Esophagus muscularis mucosa (tissue), 4 donors: ENCODE measurements at regions not wholly inside any gene's neighbourhood (a gene's known extent, or its start where the extent isn't known, plus 50 kb on each side); places are given as distances from the start of the nearest gene placed in this dataset.

ENCODE experiments used
- EP300 ChIP-seq: sonication (generic); formaldehyde crosslinking; IDR thresholded peaks from one replicate; pipeline ENCODE4 v1.6.1; 2017; ENCODE audit warnings: antibody characterized with exemption
- POLR2A ChIP-seq: fragments of 450-650 bp; IDR thresholded peaks from one replicate; pipeline ENCODE4 v1.6.1; 2017; ENCODE audit warnings: antibody characterized with exemption, moderate library complexity, mild to moderate bottlenecking, low read depth
- POLR2AphosphoS5 ChIP-seq, 2 donors: sonication (generic); formaldehyde crosslinking; IDR thresholded peaks; one replicate each; pipeline ENCODE4 v1.6.1; 2017; ENCODE audit warnings: antibody characterized with exemption in 2 of 2
- TF ChIP-seq, protein P1 (sequence below), 3 experiments: fragments of 200-600 bp in 2 of 3; fragments of 450-650 bp in 1 of 3; sonication (generic) in 2 of 3; IDR thresholded peaks; one replicate each; pipeline ENCODE4 v1.5.1; 2017 to 2019; ENCODE audit warnings: antibody characterized with exemption in 3 of 3, mild to moderate bottlenecking in 2 of 3, moderate library complexity in 1 of 3

DNA sequence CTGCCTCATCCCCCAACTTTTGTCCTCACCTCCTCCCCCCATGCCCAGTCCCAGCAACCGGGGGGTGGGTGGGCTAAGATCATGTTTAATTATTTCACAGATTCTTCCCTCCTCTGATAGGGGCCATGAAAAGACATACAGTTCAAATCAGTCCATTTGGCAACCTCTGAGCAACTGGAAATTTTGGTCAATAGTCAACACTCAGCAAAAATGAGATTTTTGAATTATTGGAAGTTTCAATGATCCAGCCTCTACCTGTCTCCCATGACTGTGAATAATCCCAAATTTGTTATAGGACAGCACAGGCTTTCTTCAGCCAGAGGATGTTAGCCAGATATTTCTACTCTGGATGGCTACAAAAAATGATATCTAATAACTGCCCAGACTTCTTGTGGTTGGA is 549.9 kb downstream of the TNS1 start:
- TF ChIP-seq, protein P1, sequence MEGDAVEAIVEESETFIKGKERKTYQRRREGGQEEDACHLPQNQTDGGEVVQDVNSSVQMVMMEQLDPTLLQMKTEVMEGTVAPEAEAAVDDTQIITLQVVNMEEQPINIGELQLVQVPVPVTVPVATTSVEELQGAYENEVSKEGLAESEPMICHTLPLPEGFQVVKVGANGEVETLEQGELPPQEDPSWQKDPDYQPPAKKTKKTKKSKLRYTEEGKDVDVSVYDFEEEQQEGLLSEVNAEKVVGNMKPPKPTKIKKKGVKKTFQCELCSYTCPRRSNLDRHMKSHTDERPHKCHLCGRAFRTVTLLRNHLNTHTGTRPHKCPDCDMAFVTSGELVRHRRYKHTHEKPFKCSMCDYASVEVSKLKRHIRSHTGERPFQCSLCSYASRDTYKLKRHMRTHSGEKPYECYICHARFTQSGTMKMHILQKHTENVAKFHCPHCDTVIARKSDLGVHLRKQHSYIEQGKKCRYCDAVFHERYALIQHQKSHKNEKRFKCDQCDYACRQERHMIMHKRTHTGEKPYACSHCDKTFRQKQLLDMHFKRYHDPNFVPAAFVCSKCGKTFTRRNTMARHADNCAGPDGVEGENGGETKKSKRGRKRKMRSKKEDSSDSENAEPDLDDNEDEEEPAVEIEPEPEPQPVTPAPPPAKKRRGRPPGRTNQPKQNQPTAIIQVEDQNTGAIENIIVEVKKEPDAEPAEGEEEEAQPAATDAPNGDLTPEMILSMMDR (IDR thresholded peaks at IDR 0.05), result no peak
- no peak for TF ChIP-seq POLR2A
- TF ChIP-seq EP300, result no peak
- TF ChIP-seq POLR2AphosphoS5 (IDR thresholded peaks at IDR 0.05), result no peak
